HG03442 (cell line): ENCODE measurements at regions not wholly inside any gene's neighbourhood (a gene's known extent, or its start where the extent isn't known, plus 50 kb on each side); places are given as distances from the start of the nearest gene placed in this dataset.
"Not testable (repeated sequence)": the region's sequence is repeated elsewhere in the genome, so short reads cannot be mapped to it uniquely, and the experiment has no call there.

Experiments
- ATAC-seq: cut with Tn5 transposase; IDR thresholded peaks from one replicate; pipeline ENCODE4 v1.9.1; 2021; ENCODE audit warnings: mild to moderate bottlenecking, moderate library complexity; ENCODE audit not compliant: unreplicated experiment

DNA sequence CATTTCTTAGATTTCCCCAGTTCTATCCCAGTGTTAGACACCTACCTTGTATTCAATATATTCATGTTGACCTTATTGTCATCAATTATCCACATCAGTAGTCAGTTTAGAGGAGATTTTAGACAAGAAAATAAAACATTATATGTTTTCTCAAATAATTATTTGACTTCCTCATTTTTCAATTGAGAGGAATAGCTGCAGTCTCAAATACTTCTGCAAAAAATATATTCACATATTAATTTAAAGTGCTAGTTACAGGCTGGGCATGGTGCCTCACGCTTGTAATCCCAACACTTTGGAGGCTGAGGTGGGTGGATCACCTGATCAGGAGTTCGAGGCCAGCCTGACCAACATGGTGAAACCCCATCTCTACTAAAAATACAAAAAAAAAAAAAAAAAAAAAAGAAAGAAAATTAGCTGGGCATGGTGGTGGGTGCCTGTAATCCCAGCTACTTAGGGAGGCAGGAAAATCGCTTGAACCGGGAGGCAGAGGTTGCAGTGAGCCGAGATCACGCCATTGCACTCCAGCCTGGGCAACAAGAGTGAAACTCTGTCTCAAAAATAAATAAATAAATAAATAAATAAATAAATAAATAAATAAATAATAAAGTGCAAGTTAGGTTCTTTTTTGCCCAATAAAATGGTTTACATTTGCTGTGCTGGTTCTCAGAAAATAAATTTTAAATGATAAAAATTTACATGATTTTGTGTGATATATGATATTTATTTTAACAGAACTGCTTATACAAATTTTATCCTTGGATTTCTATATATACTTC, 565.3 kb upstream of the GOLIM4 start:
- not testable (repeated sequence) for ATAC-seq

DNA sequence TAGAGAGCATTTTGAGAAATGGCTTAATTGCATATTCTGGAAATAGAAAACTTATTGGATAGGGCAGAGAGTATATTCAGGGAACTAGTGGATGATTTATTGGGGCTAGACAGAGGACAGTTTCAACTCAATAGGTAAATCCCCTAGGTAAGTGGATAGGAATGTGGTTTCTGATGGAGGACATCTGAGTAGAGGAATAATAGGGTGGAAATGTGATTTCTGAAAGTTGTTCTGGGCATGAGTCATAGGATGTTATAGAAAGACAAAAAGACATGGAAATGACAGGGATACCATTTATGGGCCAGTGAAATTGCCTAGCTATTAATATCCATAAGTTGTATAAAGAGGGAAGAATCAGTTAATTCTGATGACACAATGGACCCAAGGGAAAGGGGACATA, 563.3 kb upstream of the GOLIM4 start:
- ATAC-seq = no peak

DNA sequence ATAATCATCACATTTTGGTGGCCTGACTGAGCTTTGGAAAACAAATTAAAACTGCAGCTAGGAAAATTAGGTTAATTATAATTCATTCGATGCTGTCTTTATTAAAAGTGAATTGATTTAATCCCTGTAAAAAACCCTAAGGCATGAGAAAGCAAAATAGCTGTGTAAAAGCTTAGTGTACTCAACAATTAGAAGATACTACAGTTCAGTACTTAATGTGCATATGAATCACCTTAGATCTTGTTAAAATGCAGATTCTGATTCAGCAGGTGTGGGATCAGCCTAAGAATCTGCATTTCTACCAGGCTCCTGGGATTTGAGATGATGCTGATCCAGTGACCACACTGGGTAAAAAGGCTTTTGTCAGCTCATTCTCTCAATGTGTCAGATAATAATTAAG, 559.9 kb upstream of the GOLIM4 start:
- ATAC-seq = no peak

DNA sequence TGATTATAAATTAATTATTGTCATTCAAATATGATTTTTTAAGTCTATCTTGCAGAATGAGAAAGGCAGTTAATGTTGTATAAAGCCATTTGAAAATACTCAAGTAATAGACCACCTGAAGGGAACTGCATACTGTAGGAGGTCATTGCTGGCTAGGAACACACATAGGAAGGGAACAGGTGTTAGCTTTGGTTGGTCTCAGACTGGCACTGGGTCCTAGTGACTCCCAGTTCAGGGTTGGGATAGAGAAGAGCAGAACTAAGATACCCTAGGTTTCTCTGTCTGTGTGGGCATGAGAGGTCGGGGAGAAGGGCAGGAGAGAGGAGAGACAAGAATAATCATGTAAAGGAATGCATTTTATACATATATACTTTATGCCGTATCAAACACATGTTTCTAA, 559.0 kb upstream of the GOLIM4 start:
- ATAC-seq = no peak

DNA sequence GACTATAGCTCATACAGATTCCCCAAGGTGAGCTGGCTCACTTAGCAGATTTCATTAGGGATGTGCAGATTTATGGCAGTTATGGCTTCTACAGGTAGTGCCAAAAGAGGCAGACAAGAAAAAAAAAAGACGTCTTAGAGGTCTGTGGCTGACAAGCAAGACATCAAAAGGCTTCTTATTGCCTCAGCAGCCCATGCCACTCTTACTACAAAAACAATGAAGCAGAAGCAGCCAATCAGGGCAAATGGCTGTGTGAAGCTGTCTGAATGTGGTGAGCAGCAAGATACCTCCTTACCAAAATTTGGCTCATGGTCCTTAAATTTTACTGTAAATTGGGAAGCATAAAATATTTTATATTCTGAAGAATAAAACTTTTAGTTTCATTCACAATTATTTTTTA, 557.5 kb upstream of the GOLIM4 start:
- ATAC-seq = no peak

DNA sequence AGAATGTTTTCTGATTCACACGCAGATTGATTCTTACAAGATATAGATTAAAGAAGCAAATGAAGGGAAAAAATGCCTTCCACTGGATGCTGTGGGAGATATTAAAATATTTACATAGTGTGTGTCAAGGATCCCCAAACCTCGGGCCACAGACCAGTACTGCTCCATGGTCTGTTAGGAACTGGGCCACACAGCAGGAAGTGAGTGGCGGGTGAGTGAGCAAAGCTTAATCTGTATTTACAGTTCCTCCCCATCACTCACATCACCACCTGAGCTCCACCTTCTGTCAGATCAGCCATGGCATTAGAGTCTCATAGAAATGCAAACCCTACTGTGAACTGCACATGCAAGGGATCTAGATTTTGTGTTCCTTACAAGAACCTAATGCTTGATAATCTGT, 552.6 kb upstream of the GOLIM4 start:
- no peak for ATAC-seq

DNA sequence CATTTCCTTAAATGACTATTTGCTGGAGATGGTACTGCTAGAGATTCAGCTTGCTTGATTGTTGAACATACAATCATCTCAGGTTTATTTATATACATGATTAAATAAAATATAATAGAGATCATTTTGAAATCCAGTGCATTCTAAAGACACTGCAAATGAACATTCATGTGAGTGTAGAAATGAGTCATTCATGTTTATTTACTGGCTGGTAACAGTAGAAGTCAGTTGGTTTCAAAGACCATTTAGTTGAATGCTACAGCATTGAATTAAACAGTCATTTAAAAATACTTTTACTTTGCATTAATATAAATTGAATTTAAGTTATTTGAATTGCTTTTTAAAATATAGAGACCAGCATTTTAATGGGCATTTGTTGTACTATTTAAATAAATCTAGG, 551.9 kb upstream of the GOLIM4 start:
- no peak for ATAC-seq

DNA sequence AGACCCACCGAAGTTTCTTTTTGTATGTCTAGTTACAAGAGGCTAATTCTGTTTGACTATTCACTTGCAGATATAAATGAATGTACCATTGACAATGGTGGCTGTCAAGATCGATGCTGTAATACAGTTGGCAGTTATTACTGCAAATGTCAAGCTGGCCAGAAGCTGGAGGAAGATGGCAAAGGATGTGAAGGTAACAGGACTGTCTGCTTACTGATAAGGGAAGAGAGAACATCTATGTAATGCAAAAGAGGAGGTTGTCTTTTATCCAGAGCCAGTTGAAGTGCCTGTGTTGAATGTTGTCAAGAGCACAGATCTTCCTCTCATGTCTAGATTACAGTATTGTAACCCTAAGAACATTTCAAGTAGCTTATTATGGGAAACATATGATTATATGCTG, 549.5 kb upstream of the GOLIM4 start:
- ATAC-seq = no peak

DNA sequence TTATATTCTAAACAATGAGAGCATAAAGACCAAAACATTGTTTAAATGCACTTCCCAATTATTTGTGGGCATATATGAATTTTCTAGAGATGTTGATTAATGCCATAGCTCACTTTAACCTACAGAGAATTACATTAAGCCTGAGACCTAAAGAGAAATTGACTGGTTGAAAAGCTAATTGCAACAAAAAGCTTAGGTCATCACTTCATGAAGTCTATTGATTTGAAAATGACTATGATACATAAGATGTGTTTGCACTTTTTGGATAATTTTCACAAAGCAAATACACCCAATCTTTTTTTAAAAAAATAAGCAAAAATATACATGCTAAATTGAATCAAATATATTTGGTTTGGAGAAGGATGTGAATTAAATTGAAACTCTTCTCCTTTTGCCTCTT, 532.8 kb upstream of the GOLIM4 start:
- no peak for ATAC-seq

DNA sequence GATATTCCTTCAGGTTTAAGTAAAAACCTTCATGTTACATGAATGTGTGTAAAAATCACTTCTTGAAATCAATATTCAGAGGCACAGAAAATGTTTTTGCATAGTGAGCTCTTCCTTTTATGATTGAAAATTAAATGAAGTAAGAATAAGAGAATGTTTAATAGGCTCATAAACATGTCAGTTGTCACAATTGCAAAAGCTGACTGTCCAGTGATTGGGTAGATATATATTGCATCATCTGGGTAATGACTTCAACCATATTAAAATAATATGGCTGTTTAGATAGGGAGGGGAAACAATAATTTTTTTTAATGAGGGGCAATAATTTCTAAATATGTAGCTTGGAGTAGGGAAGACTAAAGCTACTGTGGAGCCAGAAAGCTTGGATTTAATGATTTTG, 529.8 kb upstream of the GOLIM4 start:
- ATAC-seq = no peak

DNA sequence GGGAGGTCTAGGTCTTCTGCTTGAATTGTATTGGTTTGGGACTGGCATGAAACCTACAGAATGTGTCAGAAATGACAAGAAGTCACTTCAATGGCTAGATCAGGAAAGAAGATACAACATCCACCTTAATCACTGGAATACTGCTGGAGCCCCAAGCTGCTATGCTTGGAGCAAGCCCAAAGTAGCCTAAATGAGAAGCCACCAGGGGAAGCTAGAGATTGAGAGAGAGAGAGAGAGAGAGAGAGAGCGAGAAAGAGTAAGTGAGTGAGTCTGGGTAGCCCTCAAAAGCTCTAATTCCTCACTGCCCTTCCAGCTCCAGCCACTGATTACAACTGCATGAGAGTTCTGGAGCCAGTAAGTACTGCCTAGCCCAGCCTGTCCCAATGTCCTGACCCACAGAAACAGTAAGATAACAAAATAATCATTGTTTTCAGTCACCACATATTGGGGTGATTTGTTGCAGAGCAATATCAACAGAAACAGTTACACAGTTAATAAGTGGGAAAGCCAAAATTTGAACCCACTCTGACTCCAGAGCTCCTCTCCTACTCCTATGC, 529.2 kb upstream of the GOLIM4 start:
- ATAC-seq = no peak

DNA sequence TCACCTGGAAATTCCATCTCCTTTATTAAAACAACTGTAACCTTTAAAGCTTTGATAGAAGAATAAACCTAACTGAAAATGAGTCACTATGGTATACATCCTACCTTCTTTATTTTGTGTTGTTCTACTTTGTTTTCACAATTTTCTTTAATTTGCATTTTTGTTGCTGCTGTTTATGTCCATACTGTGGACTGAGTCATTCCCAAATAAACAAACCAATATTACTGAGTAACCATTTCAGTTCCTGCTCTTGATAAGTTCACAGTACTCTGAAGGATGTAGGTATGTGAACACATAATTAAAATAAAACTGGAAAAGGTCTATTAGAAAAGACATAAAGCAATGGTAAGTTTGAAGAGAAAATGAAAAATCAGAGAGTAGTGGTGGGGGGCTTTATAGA, 528.5 kb upstream of the GOLIM4 start:
- ATAC-seq = no peak

DNA sequence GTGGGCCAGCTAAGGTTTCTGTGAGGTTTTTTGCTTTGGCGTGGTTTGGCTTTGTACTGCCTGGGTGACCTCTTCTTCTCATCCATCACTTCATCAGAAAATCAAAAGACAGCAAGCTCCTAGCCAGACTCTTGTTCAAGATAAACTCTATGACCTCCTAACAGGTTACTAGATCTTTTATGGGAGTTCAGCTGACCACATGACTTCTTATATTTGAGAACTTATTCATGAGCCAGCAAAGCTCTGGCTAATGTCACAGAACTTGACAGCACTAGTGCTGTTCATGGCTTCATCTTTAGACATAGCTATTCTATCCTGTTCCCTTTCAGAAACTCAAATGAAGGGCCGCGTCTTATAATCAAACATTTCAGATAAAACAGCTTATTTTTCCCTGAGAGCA, 527.1 kb upstream of the GOLIM4 start:
- no peak for ATAC-seq

DNA sequence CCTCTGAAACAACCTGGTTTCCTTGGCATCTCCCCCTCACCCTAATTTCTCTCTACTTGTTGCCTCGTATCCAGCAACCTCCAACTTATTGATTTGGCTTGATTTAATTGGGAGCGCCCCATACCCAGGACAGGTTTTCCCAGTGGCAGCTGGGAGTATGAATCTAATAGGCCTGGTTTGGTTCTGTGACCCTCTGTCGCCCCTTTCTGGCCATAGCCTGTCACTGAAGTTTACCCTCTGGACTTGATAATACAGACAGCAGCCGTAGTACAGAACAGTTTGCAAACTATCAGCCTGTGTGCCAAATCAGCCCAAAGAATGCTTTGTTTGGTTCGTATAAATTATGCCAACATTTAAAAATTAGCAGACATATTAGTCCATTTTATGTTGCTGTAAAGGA, 525.1 kb upstream of the GOLIM4 start:
- peak; percentile 63 for ATAC-seq

DNA sequence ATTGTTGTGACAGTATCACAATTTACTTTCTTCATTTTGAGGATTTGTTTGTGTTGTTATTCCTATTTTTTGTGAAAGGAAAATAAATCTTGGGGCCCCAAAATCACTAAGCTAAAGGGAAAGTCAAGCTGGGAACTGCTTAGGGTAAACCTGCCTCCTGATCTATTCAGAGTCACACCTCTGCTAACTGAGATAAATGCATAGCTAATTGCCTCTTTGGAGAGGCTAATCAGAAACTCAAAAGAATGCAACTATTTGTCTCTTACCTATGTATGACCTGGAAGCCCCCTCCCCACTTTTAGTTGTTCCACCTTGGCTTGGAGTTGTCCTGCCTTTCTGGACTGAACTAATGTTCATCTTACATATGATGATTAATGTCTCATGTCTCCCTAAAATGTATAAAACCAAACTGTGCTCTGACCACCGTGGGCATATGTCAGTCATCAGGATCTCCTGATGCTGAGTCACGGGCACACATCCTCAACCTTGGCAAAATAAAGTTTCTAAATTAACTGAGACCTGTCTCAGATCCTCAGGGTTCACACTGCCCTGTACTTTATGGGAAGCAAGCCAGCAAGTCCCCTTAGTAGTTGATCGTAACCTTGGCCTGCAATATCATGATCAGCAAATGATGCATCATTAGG, 523.2 kb upstream of the GOLIM4 start:
- no peak for ATAC-seq

DNA sequence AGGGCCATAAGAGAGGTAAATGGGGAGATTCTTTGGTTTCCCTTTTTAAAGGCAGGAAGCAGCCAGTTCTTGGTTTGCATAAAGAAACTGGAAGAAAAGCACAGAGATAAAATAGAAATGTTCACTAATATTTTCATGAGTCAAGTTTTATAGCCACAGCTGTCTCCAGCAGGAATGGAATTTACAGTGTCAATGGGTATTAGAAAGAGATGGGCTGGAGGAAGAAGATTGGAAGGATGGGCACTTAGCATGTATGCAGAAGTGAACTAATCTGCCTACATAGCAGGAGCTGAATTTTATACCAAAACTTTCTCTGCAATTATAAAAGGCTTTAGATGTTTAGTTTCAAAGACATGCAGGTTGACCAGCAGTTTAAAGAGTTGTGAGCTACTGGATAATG, 521.9 kb upstream of the GOLIM4 start:
- no peak for ATAC-seq

DNA sequence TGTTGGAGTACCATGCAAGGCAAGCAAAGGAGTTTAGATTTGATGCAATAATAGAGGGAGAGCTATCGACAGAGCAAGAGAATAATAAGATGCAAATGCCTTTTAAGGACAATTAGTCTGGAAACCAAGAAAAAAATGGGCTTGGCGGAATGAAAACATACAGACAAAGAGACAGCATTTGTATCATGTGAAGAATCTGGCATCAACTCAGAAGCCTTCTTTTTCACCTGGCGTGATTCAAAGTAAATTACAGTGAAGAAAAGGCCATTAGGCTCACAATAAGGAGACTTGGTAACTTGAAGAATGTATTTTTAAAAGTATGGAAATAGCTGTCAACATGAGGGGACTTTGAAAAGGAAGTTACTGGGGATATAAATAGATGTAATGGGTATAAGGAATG, 521.2 kb upstream of the GOLIM4 start:
- no peak for ATAC-seq

DNA sequence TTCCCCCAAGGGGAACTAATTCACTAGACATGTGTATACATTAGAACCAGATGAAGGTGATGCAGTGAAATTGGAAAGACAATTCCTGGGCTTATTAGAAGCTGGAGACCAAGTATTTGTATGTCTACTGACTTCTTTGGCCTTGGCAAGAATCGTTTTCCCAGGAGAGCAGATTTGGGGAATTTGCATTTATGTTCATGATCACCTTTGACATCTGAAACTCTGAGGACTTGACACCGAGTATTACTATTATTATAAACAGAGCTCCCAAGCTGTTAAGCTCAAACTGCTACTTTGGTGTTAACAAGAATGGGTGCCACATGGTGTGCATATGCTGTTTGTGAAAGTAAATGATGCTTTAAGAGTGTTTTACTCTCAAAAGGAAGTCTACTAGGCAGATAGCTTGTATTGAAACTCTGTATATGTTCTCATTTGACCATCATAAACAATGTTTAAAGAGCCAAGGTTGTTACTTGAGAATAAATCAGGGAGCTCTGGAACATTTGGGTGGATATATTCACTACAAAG, 519.8 kb upstream of the GOLIM4 start:
- ATAC-seq = no peak

DNA sequence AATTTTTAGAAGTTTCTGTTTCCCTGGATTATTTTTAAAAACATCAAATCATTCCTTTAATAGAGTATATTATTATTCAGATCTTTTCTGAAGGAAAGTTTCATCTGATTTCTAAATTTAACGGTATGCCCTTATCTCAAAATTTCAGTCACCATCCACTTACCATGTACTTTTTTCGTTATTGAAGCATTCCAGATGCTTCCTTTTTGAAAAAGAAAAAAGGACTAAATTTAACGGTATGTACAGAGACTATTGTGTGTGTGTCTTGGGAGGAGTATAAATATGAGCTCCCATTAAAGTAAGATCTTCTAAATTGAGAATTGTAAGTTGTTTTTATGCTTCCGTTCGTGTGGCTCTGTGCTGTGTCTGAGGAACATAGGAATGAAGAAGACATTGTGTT, 517.4 kb upstream of the GOLIM4 start:
- ATAC-seq = no peak

DNA sequence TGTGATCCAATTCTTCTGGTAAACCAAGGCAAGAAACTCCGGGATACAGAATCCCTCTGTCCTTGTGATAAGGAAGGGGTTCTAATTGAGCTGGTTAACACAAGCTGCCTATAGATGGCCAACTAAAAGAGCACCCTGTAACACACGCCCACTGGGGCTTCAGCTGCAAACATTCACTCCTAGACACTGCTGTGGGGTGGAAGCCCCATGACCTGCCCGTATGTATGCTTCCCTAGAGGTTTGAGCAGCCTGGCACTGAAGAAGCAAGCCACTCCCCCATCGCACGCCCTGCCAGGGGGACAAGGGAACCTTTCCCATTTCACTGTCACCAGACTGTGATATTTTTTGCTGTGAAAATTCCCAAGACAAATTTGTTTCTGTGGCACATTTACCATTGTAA, 516.9 kb upstream of the GOLIM4 start:
- no peak for ATAC-seq

DNA sequence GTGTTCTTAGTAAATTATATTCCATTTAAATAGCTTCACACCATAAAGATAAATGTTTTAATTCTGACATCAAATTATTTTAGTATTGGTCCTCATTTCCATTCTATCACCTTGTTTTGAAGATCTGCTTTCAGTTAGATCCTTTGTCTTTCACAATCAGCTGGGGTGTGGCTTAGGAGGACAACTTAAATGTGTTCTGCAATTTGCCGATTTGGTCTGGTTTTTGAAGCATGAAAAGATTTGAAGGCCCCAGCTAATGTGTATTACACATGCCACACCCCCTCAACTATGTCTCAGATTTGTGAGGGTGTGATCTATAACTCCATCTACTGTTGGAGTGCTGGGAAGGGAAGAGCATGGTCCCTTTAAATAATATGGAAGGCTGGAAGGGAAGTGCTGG, 516.1 kb upstream of the GOLIM4 start:
- ATAC-seq = no peak

DNA sequence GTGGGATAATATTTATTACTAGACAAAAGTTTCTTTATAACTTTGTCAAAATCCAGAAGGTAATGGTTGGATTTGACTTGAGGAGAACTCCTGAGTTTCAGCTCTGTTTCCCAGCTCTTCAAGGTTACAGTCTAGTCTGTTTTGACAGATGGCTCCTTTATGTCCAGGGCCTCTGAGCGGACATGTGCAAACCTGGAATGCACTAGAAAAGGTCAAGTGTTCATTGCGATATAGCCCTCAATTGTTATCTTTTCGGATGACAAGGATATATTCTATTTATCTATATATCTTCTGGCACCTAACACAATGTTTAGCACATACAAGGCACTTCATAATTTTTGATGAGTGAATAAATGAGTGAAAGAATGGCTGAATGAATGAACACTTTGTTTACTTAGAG, 513.2 kb upstream of the GOLIM4 start:
- ATAC-seq = no peak
